Lower leg skin (tissue), 3 donors: ENCODE measurements at regions not wholly inside any gene's neighbourhood (a gene's known extent, or its start where the extent isn't known, plus 50 kb on each side); places are given as distances from the start of the nearest gene placed in this dataset.

ENCODE experiments used
- CTCF ChIP-seq, 3 donors: fragments of 450-650 bp; IDR thresholded peaks; one replicate each; pipeline ENCODE4 v1.5.1; 2016; ENCODE audit warnings: antibody characterized with exemption in 3 of 3, mild to moderate bottlenecking in 3 of 3, moderate library complexity in 2 of 3
- POLR2A ChIP-seq, 2 donors: fragments of 450-650 bp; IDR thresholded peaks; one replicate each; pipeline ENCODE4 v1.6.1; 2016 to 2017; ENCODE audit warnings: antibody characterized with exemption in 2 of 2, mild to moderate bottlenecking in 1 of 2, moderate library complexity in 1 of 2

DNA sequence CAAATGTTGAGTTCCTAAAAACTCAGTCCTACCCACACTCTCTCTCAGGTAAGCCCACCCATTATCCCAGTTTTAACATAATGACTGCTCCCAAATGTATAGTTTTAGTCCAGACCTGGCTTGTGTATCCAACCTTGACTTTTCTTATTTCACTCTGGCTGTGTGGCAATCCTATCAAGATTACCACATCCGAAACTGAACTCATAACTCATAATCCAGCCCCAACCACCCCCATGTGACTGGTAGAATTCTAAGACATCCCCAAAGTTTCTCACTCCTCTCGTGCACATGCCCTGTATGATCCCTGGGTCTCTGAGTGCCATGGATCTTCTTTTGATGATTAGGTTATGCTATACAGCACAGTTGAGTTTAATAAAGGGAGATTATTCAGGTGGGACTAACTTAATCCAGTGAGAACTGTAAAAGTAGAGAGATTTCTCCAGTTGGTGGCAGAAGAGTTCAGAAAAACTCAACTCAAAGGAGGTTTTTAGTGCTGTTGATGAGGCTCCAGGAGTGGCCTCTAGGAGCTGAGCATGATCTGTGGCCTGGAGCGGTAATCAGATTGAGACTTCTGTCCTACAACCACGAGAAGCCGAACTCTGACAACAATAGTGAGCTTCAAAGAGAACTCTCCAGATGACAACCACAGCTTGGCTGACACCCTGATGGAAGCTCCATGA, 413.4 kb downstream of the ZNF536 start:
- TF ChIP-seq CTCF (IDR thresholded peaks at IDR 0.05) (no peak), POLR2A (IDR thresholded peaks at IDR 0.05) (no peak)
